H1 (cell line): ENCODE measurements at regions not wholly inside any gene's neighbourhood (a gene's known extent, or its start where the extent isn't known, plus 50 kb on each side); places are given as distances from the start of the nearest gene placed in this dataset.

Experiments
- CTCF ChIA-PET: fragments of 300-600 bp; sonication (Branson Sonifier 250); formaldehyde crosslinking; loops from one replicate; lab custom pipeline; 2021; ENCODE audit not compliant: partially characterized antibody; lab: Charles Lee
- POLR2A ChIA-PET: fragments of 300-600 bp; sonication (Branson Sonifier 250); formaldehyde crosslinking; loops from one replicate; lab custom pipeline; 2021; ENCODE audit warnings: inconsistent platforms; ENCODE audit not compliant: partially characterized antibody; lab: Charles Lee
- DNase-seq, 2 experiments: peaks; one replicate each; pipeline versions ENCODE4 v3.0.0 to v3.0.0-alpha.2; 2010 to 2022; ENCODE audit warnings: low spot score in 2 of 2, low read depth in 1 of 2, mixed read lengths in 1 of 2
- FAIRE-seq: peaks from 2 replicates; lab custom pipeline; 2011; peaks lifted over from hg19 to GRCh38; lab: Jason Lieb, UNC
- H2AFZ ChIP-seq: 2 replicates; pipeline ENCODE4 v1.8.1; 2012; ENCODE audit warnings: low read length, inconsistent platforms
- H2AK5ac ChIP-seq: 2 replicates; pipeline ENCODE4 v1.6.1; 2013; ENCODE audit warnings: low read depth, low read length
- H2BK120ac ChIP-seq: replicated peaks from 2 replicates; pipeline ENCODE3; 2013; ENCODE audit warnings: low read depth, low read length, inconsistent platforms
- H2BK12ac ChIP-seq: 2 replicates; pipeline ENCODE4 v1.6.1; 2013; ENCODE audit warnings: low read depth, low read length
- H2BK15ac ChIP-seq: 2 replicates; pipeline ENCODE4 v1.6.1; 2013; ENCODE audit warnings: low read length
- H2BK20ac ChIP-seq: 2 replicates; pipeline ENCODE4 v1.6.1; 2013; ENCODE audit warnings: low read length
- H2BK5ac ChIP-seq: 2 replicates; pipeline ENCODE4 v1.6.1; 2013; ENCODE audit warnings: low read depth, low read length
- H3K14ac ChIP-seq: 2 replicates; pipeline ENCODE4 v1.6.1; 2013; ENCODE audit warnings: inconsistent platforms; ENCODE audit not compliant: insufficient read length
- H3K18ac ChIP-seq: 2 replicates; pipeline ENCODE4 v1.6.1; 2013; ENCODE audit warnings: low read length; ENCODE audit errors: extremely low read depth
- H3K23ac ChIP-seq: 2 replicates; pipeline ENCODE4 v1.6.1; 2013; ENCODE audit warnings: inconsistent platforms; ENCODE audit not compliant: insufficient read length
- H3K23me2 ChIP-seq: 2 replicates; pipeline ENCODE4 v1.6.1; 2013; ENCODE audit warnings: low read depth, low read length
- H3K27ac ChIP-seq: 2 replicates; pipeline ENCODE4 v1.6.1; 2011; ENCODE audit warnings: low read depth, low read length, inconsistent platforms
- H3K27me3 ChIP-seq, 4 experiments: replicated peaks in 1 of 4; 1 replicate in 1 of 4; 2 replicates in 3 of 4; pipeline versions ENCODE4 v1.6.1 to v1.8.1; 2011 to 2013; ENCODE audit warnings: low read length in 3 of 4, mild to moderate bottlenecking in 3 of 4, inconsistent platforms in 2 of 4, mixed read lengths in 2 of 4, moderate library complexity in 1 of 4; ENCODE audit not compliant: control insufficient read depth in 3 of 4, insufficient read depth in 3 of 4; ENCODE audit errors: extremely low read depth in 1 of 4
- H3K36me3 ChIP-seq, 4 experiments: 2 replicates each; pipeline versions ENCODE4 v1.6.1 to v1.8.1; 2011 to 2013; ENCODE audit warnings: mild to moderate bottlenecking in 4 of 4, low read length in 3 of 4, moderate library complexity in 2 of 4, control low read depth in 1 of 4, inconsistent platforms in 1 of 4; ENCODE audit not compliant: insufficient read depth in 4 of 4, control insufficient read depth in 2 of 4
- H3K4ac ChIP-seq: replicated peaks from 2 replicates; pipeline ENCODE3; 2013; ENCODE audit warnings: low read length, low read depth, mixed read lengths, inconsistent platforms; ENCODE audit not compliant: insufficient read length
- H3K4me1 ChIP-seq, 4 experiments: replicated peaks in 1 of 4; 1 replicate in 1 of 4; 2 replicates in 3 of 4; pipeline versions ENCODE4 v1.6.1 to v1.8.1; 2011 to 2013; ENCODE audit warnings: low read length in 3 of 4, inconsistent platforms in 2 of 4, mixed read lengths in 1 of 4; ENCODE audit not compliant: insufficient read depth in 4 of 4, control insufficient read depth in 3 of 4
- H3K4me2 ChIP-seq, 2 experiments: 2 replicates each; pipeline versions ENCODE4 v1.6.1 to v1.8.1; 2011 to 2013; ENCODE audit warnings: low read depth in 2 of 2, low read length in 2 of 2, control low read depth in 1 of 2, inconsistent platforms in 1 of 2, mild to moderate bottlenecking in 1 of 2; ENCODE audit not compliant: insufficient read depth in 1 of 2
- H3K4me3 ChIP-seq, 4 experiments: fragments of 200-600, 300-600 bp in 1 of 4; sonication (generic), shearing (Covaris generic), sonication (Bioruptor Twin) in 1 of 4; 2 replicates each; pipeline versions ENCODE4 v1.5.1 to v1.8.1; 2011 to 2016; ENCODE audit warnings: low read length in 4 of 4, low read depth in 3 of 4, control low read depth in 2 of 4, inconsistent platforms in 2 of 4, mild to moderate bottlenecking in 2 of 4, mixed read lengths in 1 of 4, moderate library complexity in 1 of 4; ENCODE audit not compliant: insufficient read depth in 2 of 4; ENCODE audit errors: extremely low read depth in 1 of 4
- H3K56ac ChIP-seq: replicated peaks from 2 replicates; pipeline ENCODE3; 2013; ENCODE audit warnings: low read depth, mild to moderate bottlenecking, mixed read lengths, low read length, inconsistent platforms; ENCODE audit not compliant: insufficient read length
- H3K79me1 ChIP-seq: 2 replicates; pipeline ENCODE4 v1.6.1; 2013; ENCODE audit warnings: low read depth, low read length, control low read depth
- H3K79me2 ChIP-seq, 2 experiments: 2 replicates each; pipeline versions ENCODE4 v1.6.1 to v1.8.1; 2012 to 2013; ENCODE audit warnings: low read length in 2 of 2, mild to moderate bottlenecking in 2 of 2, inconsistent platforms in 1 of 2; ENCODE audit not compliant: insufficient read depth in 2 of 2, control insufficient read depth in 1 of 2
- H3K9ac ChIP-seq, 4 experiments: replicated peaks in 1 of 4; 1 replicate in 1 of 4; 2 replicates in 3 of 4; pipeline versions ENCODE4 v1.6.1 to v1.8.1; 2011 to 2013; ENCODE audit warnings: low read depth in 3 of 4, low read length in 3 of 4, control low read depth in 2 of 4, mild to moderate bottlenecking in 2 of 4, moderate library complexity in 2 of 4, inconsistent platforms in 1 of 4; ENCODE audit errors: extremely low read depth in 1 of 4
- H3K9me3 ChIP-seq, 2 experiments: 2 replicates each; pipeline versions ENCODE4 v1.6.1 to v1.8.1; 2012 to 2013; ENCODE audit warnings: mild to moderate bottlenecking in 2 of 2, moderate library complexity in 2 of 2, control low read depth in 1 of 2, inconsistent platforms in 1 of 2, low read depth in 1 of 2, low read length in 1 of 2, mixed read lengths in 1 of 2; ENCODE audit not compliant: insufficient read depth in 2 of 2
- H4K20me1 ChIP-seq, 2 experiments: replicated peaks in 1 of 2; 2 replicates each; pipeline versions ENCODE3 to v1.8.1; 2011 to 2013; ENCODE audit warnings: inconsistent platforms in 2 of 2, low read length in 2 of 2, mild to moderate bottlenecking in 1 of 2; ENCODE audit not compliant: insufficient read depth in 2 of 2, control insufficient read depth in 1 of 2
- H4K5ac ChIP-seq: 2 replicates; pipeline ENCODE4 v1.6.1; 2013; ENCODE audit warnings: low read length, low read depth, mixed read lengths, inconsistent platforms; ENCODE audit not compliant: insufficient read length
- H4K8ac ChIP-seq: 2 replicates; pipeline ENCODE4 v1.8.0; 2013; ENCODE audit warnings: mild to moderate bottlenecking, moderate library complexity, low read length, inconsistent platforms; ENCODE audit not compliant: insufficient read depth; ENCODE audit errors: extremely low read depth
- H4K91ac ChIP-seq: replicated peaks from 2 replicates; pipeline ENCODE3; 2013; ENCODE audit warnings: low read length, mixed read lengths, inconsistent platforms; ENCODE audit not compliant: insufficient read length
- BCL11A ChIP-seq, 2 experiments: IDR thresholded peaks; one replicate each; pipeline ENCODE4 v1.6.1; 2011; ENCODE audit warnings: low read depth in 2 of 2, low read length in 2 of 2, mild to moderate bottlenecking in 2 of 2
- CBX5 ChIP-seq: fragments of 300-800, 300-1000 bp; sonication (generic); IDR thresholded peaks from 2 replicates; pipeline ENCODE4 v1.7.1; 2016; ENCODE audit warnings: antibody characterized with exemption, low read length, low read depth
- HDAC2 ChIP-seq, 2 experiments: fragments of 300-600 bp in 1 of 2; sonication (generic) in 1 of 2; IDR thresholded peaks; 2 replicates each; pipeline ENCODE4 v1.6.1; 2011 to 2012; ENCODE audit warnings: low read depth in 2 of 2, low read length in 2 of 2, mild to moderate bottlenecking in 2 of 2, moderate library complexity in 2 of 2, borderline replicate concordance in 1 of 2, inconsistent platforms in 1 of 2
- KDM4A ChIP-seq: IDR thresholded peaks from one replicate; pipeline ENCODE4 v1.7.1; 2012; ENCODE audit warnings: low read depth, mild to moderate bottlenecking, moderate library complexity, low read length, inconsistent platforms; ENCODE audit not compliant: severe bottlenecking
- KDM5A ChIP-seq: fragments of 200-600 bp; IDR thresholded peaks from 2 replicates; pipeline ENCODE4 v1.7.1; 2012; ENCODE audit warnings: mild to moderate bottlenecking, low read length, inconsistent platforms, mixed read lengths
- RAD21 ChIP-seq, 2 experiments: IDR thresholded peaks in 1 of 2; conservative IDR thresholded peaks in 1 of 2; 2 replicates each; pipeline ENCODE4 v1.6.1; 2011; ENCODE audit warnings: low read depth in 2 of 2, low read length in 2 of 2, improper control_type of control experiment in 1 of 2, inconsistent platforms in 1 of 2, mild to moderate bottlenecking in 1 of 2, moderate library complexity in 1 of 2
- RNF2 ChIP-seq: fragments of 200-900, 300-1000 bp; sonication (generic); IDR thresholded peaks from 2 replicates; pipeline ENCODE4 v1.7.1; 2016; ENCODE audit warnings: borderline replicate concordance, low read depth, mild to moderate bottlenecking, antibody characterized with exemption, low read length; ENCODE audit not compliant: poor library complexity, severe bottlenecking; ENCODE audit errors: missing control alignments
- SIN3A ChIP-seq, 2 experiments: IDR thresholded peaks in 1 of 2; conservative IDR thresholded peaks in 1 of 2; 2 replicates each; pipeline ENCODE4 v1.6.1; 2011 to 2012; ENCODE audit warnings: low read length in 2 of 2, improper control_type of control experiment in 1 of 2, low read depth in 1 of 2, mild to moderate bottlenecking in 1 of 2
- SIX5 ChIP-seq: IDR thresholded peaks from 2 replicates; pipeline ENCODE4 v1.6.1; 2011; ENCODE audit warnings: mild to moderate bottlenecking, low read depth, low read length
- SP4 ChIP-seq: IDR thresholded peaks from 2 replicates; pipeline ENCODE4 v1.6.1; 2012; ENCODE audit warnings: low read length, inconsistent platforms
- SUZ12 ChIP-seq: fragments of 200-600 bp; sonication (generic); IDR thresholded peaks from 2 replicates; pipeline ENCODE4 v1.6.1; 2012; ENCODE audit warnings: mild to moderate bottlenecking, inconsistent platforms, low read length, moderate library complexity, mixed read lengths
- TCF12 ChIP-seq: IDR thresholded peaks from 2 replicates; pipeline ENCODE4 v1.6.1; 2011; ENCODE audit warnings: low read depth, mild to moderate bottlenecking, low read length
- WGBS, 2 experiments: shearing (Covaris generic) in 1 of 2; methylation state at CpG; one replicate each; pipeline versions ENCODE4 v1.1.6 to v1.1.7; 2013 to 2015; ENCODE audit warnings: low lambda C conversion rate in 2 of 2, mixed read lengths in 2 of 2, inconsistent platforms in 1 of 2, low coverage in 1 of 2, missing lambda C conversion rate in 1 of 2; ENCODE audit not compliant: insufficient replicate concordance in 2 of 2, insufficient coverage in 1 of 2, insufficient read length in 1 of 2; ENCODE audit errors: extremely low coverage in 1 of 2, missing lambda C conversion rate in 1 of 2; 5-methylcytosine and 5-hydroxymethylcytosine counted together
- TF ChIP-seq, protein P1 (sequence below): IDR thresholded peaks from 2 replicates; pipeline ENCODE4 v1.6.1; 2012; ENCODE audit warnings: inconsistent platforms

DNA sequence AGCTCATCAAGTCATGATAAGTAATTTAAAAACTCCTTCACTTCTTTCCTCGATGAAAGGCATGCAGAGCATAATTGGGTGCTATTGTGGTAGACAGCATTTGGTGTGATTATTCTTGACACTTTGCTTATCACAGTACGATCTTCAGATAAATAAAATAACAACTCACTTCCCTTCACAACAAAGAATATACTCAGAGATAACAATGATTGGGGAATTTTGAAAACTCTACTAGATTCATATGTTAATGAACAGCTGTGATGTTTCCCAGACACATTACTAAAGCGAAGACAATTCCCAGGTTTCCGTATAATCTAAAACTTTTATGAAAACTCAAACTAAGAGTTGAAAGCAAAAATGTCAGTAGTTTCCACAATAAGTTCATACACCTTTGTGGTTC lies 670.6 kb upstream of the EPHA7 start:
- FAIRE-seq (no peak), DNase-seq (no peak)
- no peak overlapping the region for H4K91ac ChIP-seq
- H3K79me1 ChIP-seq = no peaks in the 10 kb centered on the region
- H3K36me3 ChIP-seq = no peaks in the 10 kb centered on the region
- no peaks in the 10 kb centered on the region; a peak in 1 of 7 replicates for H3K27me3 ChIP-seq
- H3K4me2 ChIP-seq = no peak overlapping the region
- no peak overlapping the region for H3K14ac ChIP-seq
- H3K27ac ChIP-seq = no peak overlapping the region
- no peak overlapping the region for H3K23ac ChIP-seq
- no peak overlapping the region for H3K9ac ChIP-seq
- H3K9me3 ChIP-seq = no peaks in the 10 kb centered on the region
- H2AK5ac ChIP-seq = no peak overlapping the region
- no peak overlapping the region for H3K4me3 ChIP-seq
- ChIA-PET POLR2A (no interaction called here), CTCF (interaction anchor here (1.3 kb wide), 1 partner anchor 14 kb away, joined by 4 read pairs; no protein-coding TSS in a partner anchor)
- no peak overlapping the region for H4K5ac ChIP-seq
- no peak overlapping the region for H2AFZ ChIP-seq
- no peaks in the 10 kb centered on the region for H3K79me2 ChIP-seq
- no peak overlapping the region for H2BK15ac ChIP-seq
- H3K23me2 ChIP-seq = no peaks in the 10 kb centered on the region; the same call in 1 of the 2 replicates
- no peak overlapping the region for H2BK12ac ChIP-seq
- H2BK120ac ChIP-seq = no peak overlapping the region
- no peak overlapping the region for H4K8ac ChIP-seq
- peaks cover 0 to 4% (median 0%) of the 10 kb centered on the region in 4 experiments; a peak in 1 of 7 replicates for H3K4me1 ChIP-seq
- H2BK5ac ChIP-seq = no peak overlapping the region
- no peak overlapping the region for H3K4ac ChIP-seq
- H2BK20ac ChIP-seq = no peak overlapping the region
- no peaks in the 10 kb centered on the region for H4K20me1 ChIP-seq
- 72% methylated on average over 4 of the region's 4 CpGs; no CpG with 5 or more reads in 1 of the 2 experiments for WGBS, 2 experiments
- no peak overlapping the region for H3K18ac ChIP-seq
- no peak overlapping the region for H3K56ac ChIP-seq
- TF ChIP-seq SIX5 (no peak), KDM5A (no peak), SUZ12 (no peak), SP4 (no peak), HDAC2 (IDR thresholded peaks at IDR 0.05; ENCODE audit: borderline replicate concordance in 1 of 2, low read depth in 2 of 2, low read length in 2 of 2) (no peak), KDM4A (no peak), RNF2 (no peak), RAD21 (IDR thresholded peaks at IDR 0.05 in 1 of 2, conservative IDR thresholded peaks at IDR 0.05 in 1 of 2; ENCODE audit: low read depth in 2 of 2, low read length in 2 of 2) (no peak), BCL11A (IDR thresholded peaks at IDR 0.05; ENCODE audit: low read depth in 2 of 2, low read length in 2 of 2) (no peak), SIN3A (conservative IDR thresholded peaks at IDR 0.05 in 1 of 2, IDR thresholded peaks at IDR 0.05 in 1 of 2; ENCODE audit: low read depth in 1 of 2, low read length in 2 of 2) (no peak), CBX5 (no peak), TCF12 (no peak)
- TF ChIP-seq, protein P1, sequence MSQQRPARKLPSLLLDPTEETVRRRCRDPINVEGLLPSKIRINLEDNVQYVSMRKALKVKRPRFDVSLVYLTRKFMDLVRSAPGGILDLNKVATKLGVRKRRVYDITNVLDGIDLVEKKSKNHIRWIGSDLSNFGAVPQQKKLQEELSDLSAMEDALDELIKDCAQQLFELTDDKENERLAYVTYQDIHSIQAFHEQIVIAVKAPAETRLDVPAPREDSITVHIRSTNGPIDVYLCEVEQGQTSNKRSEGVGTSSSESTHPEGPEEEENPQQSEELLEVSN = no peak
